ENCODE measurements at regions not wholly inside any gene's neighbourhood (a gene's known extent, or its start where the extent isn't known, plus 50 kb on each side); places are given as distances from the start of the nearest gene placed in this dataset.
"Not testable (repeated sequence)": the region's sequence is repeated elsewhere in the genome, so short reads cannot be mapped to it uniquely, and the experiment has no call there.

GRCh38 chr21:27317601-27318000, 350.7 kb upstream of the ADAMTS5 start:
- DNase-seq = not testable (repeated sequence)

GRCh38 chr21:27315373-27315772, 348.5 kb upstream of the ADAMTS5 start:
- DNase-seq = no peak

GRCh38 chr21:27314131-27314530, 347.2 kb upstream of the ADAMTS5 start:
- DNase-seq = no peak

- no peak for DNase-seq
Measured at GRCh38 chr21:27306791-27307775, 340.2 kb upstream of the ADAMTS5 start.

- no peak for DNase-seq
Measured at GRCh38 chr21:27306206-27306605, 339.3 kb upstream of the ADAMTS5 start.

GRCh38 chr21:27301220-27301619, 334.3 kb upstream of the ADAMTS5 start:
- DNase-seq = no peak

GRCh38 chr21:27300770-27301169, 333.9 kb upstream of the ADAMTS5 start:
- DNase-seq = no peak

GRCh38 chr21:27298465-27298864, 331.6 kb upstream of the ADAMTS5 start:
- no peak for DNase-seq

- DNase-seq = no peak
Measured at GRCh38 chr21:27293239-27293638, 326.4 kb upstream of the ADAMTS5 start.

- no peak for DNase-seq
Measured at GRCh38 chr21:27292783-27293182, 325.9 kb upstream of the ADAMTS5 start.

GRCh38 chr21:27292229-27292628, 325.3 kb upstream of the ADAMTS5 start:
- DNase-seq = no peak

GRCh38 chr21:27291006-27291405, 324.1 kb upstream of the ADAMTS5 start:
- DNase-seq = no peak

GRCh38 chr21:27290028-27290427, 323.1 kb upstream of the ADAMTS5 start:
- DNase-seq = no peak

- DNase-seq = no peak
Measured at GRCh38 chr21:27286760-27287159, 319.9 kb upstream of the ADAMTS5 start.

- no peak for DNase-seq
Measured at GRCh38 chr21:27277110-27277509, 310.2 kb upstream of the ADAMTS5 start.

GRCh38 chr21:27275294-27275927, 308.5 kb upstream of the ADAMTS5 start:
- DNase-seq = peak; percentile 35

- no peak for DNase-seq
Measured at GRCh38 chr21:27269644-27270043, 302.8 kb upstream of the ADAMTS5 start.

GRCh38 chr21:27268290-27268689, 301.4 kb upstream of the ADAMTS5 start:
- DNase-seq = no peak

- no peak for DNase-seq
Measured at GRCh38 chr21:27265949-27266348, 299.1 kb upstream of the ADAMTS5 start.

GRCh38 chr21:27265492-27265891, 298.6 kb upstream of the ADAMTS5 start:
- no peak for DNase-seq

GRCh38 chr21:27261676-27262075, 294.8 kb upstream of the ADAMTS5 start:
- no peak for DNase-seq

GRCh38 chr21:27260728-27261127, 293.8 kb upstream of the ADAMTS5 start:
- DNase-seq = no peak

- no peak for DNase-seq
Measured at GRCh38 chr21:27258742-27259448, 292.0 kb upstream of the ADAMTS5 start.

Data from activated CD4-positive, alpha-beta T cell treated with anti-CD3 and anti-CD28 coated beads, Interleukin-10, Interleukin-2, amounts not matched to agents 100 ng/mL and 50 ng/mL, durations not matched to agents 16 hours and 8 hours (primary cell).